ENCODE measurements at regions not wholly inside any gene's neighbourhood (a gene's known extent, or its start where the extent isn't known, plus 50 kb on each side); places are given as distances from the start of the nearest gene placed in this dataset.
A peak's percentile ranks its signal among the peaks of the same experiment; 100 is the strongest.

DNA sequence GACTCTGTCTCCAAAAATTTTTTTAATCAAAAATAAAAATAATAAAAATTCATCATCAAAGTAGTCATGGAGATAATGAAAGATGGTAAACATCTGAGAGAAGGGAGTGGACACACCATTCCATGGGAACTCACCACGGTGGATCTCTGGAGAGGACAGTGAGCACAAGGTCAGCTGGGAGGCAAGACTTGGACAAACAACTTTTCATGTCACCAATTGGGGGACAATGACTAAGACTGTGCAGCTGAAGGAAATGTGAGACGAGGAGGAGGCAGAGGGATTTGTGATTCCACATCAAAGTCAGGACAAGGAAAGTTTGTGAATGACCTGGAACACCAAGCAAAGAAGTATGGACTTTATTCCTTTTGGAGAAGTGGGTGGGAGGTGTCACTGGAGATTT is 121.0 kb upstream of the SH3BP4 start:
- DNase-seq (no peak), FAIRE-seq (no peak), ATAC-seq (no peak)
- intact Hi-C loops (cut with DNase I): no loop called here
- H3K27me3 ChIP-seq: no peaks in the 10 kb centered on the region
- H3K9me3 ChIP-seq: no peaks in the 10 kb centered on the region
- H3K36me3 ChIP-seq: no peaks in the 10 kb centered on the region
- H3K4me3 ChIP-seq: no peak overlapping the region
- H3K4me1 ChIP-seq: no peaks in the 10 kb centered on the region
- WGBS, 2 donors: 88 to 89% methylated on average over 2 of the region's 2 CpGs
- no peak overlapping the region for H3K27ac ChIP-seq
- TF ChIP-seq, protein P1, sequence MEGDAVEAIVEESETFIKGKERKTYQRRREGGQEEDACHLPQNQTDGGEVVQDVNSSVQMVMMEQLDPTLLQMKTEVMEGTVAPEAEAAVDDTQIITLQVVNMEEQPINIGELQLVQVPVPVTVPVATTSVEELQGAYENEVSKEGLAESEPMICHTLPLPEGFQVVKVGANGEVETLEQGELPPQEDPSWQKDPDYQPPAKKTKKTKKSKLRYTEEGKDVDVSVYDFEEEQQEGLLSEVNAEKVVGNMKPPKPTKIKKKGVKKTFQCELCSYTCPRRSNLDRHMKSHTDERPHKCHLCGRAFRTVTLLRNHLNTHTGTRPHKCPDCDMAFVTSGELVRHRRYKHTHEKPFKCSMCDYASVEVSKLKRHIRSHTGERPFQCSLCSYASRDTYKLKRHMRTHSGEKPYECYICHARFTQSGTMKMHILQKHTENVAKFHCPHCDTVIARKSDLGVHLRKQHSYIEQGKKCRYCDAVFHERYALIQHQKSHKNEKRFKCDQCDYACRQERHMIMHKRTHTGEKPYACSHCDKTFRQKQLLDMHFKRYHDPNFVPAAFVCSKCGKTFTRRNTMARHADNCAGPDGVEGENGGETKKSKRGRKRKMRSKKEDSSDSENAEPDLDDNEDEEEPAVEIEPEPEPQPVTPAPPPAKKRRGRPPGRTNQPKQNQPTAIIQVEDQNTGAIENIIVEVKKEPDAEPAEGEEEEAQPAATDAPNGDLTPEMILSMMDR (IDR thresholded peaks at IDR 0.05): no peak

DNA sequence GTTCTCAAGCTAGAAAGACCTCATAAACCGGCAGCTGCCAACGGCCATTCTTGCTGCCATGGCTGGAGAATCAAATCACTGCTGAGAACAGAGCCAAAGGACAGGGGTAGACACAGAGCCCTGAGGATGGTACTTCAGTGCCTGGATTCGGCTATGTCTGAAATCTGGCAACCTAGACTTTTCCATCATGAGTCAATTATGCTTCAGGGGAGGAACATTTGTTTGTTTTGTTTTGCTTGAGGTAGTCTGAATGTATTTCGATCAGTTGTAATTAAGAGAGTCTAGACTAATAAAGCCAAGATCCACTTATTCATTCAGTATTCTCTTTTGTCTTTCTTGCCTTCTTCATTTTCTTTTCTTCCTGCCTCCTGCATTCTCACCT is 122.8 kb upstream of the SH3BP4 start:
- DNase-seq (no peak), FAIRE-seq (no peak), ATAC-seq (no peak)
- 92% methylated on average over 4 of the region's 4 CpGs for WGBS, 2 donors
- Histone ChIP-seq H3K4me3 (no peak overlapping the region), H3K36me3 (no peaks in the 10 kb centered on the region), H3K4me1 (peaks cover 6 to 13% (median 8%) of the 10 kb centered on the region in 3 donors), H3K9me3 (no peaks in the 10 kb centered on the region), H3K27me3 (no peaks in the 10 kb centered on the region), H3K27ac (no peak overlapping the region)
- intact Hi-C loops (cut with DNase I): no loop called here
- TF ChIP-seq, protein P1 (IDR thresholded peaks at IDR 0.05): no peak

GRCh38 chr2:234828382-234829073 is 123.3 kb upstream of the SH3BP4 start:
- ATAC-seq: no peak
- WGBS, 2 donors: 93% methylated on average over 10 of the region's 10 CpGs
- H3K36me3 ChIP-seq: no peaks in the 10 kb centered on the region
- no peak for DNase-seq
- H3K27ac ChIP-seq: no peak overlapping the region
- no peaks in the 10 kb centered on the region for H3K27me3 ChIP-seq
- H3K4me3 ChIP-seq: no peak overlapping the region
- no peaks in the 10 kb centered on the region for H3K9me3 ChIP-seq
- FAIRE-seq: no peak
- intact Hi-C loops (cut with DNase I): no loop called here
- peaks cover 8 to 15% (median 11%) of the 10 kb centered on the region in 3 donors for H3K4me1 ChIP-seq
- TF ChIP-seq, protein P1 (IDR thresholded peaks at IDR 0.05): no peak

- DNase-seq: no peak
- Histone ChIP-seq H3K27ac (no peak overlapping the region), H3K4me3 (no peak overlapping the region), H3K4me1 (peaks cover 11 to 19% (median 12%) of the 10 kb centered on the region in 3 donors), H3K36me3 (no peaks in the 10 kb centered on the region), H3K9me3 (no peaks in the 10 kb centered on the region), H3K27me3 (no peaks in the 10 kb centered on the region)
- FAIRE-seq: no peak
- intact Hi-C loops (cut with DNase I): no loop called here
- 95 to 96% methylated on average over 2 of the region's 2 CpGs for WGBS, 2 donors
- TF ChIP-seq, protein P1 (IDR thresholded peaks at IDR 0.05): no peak
- peak in 1 of 4 donors; percentile 16 for ATAC-seq
Observed at GRCh38 chr2:234827096-234827860, 124.5 kb upstream of the SH3BP4 start.

DNA sequence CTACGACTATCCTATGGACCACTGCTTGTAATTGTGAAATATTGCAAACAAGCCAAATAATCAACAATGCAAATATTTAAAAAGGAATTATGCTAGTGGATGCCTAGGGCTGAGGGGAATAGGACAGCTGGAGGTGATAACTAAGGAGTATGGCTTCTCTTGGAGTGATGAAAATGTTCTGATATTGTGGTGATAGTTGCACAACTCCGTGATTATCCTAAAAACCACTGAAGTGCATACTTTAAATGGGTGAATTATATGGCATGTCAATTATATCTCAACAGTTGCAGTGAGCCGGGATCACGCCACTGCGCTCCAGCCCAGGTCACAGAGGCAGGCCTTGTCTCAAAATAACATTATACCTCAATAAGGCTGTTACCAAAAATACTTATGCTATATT is 125.1 kb upstream of the SH3BP4 start:
- intact Hi-C loops (cut with DNase I): no loop called here
- TF ChIP-seq, protein P1 (IDR thresholded peaks at IDR 0.05): no peak
- Histone ChIP-seq H3K36me3 (no peaks in the 10 kb centered on the region), H3K4me1 (peaks cover 11 to 19% (median 12%) of the 10 kb centered on the region in 3 donors), H3K9me3 (no peaks in the 10 kb centered on the region), H3K27me3 (no peaks in the 10 kb centered on the region), H3K4me3 (no peak overlapping the region), H3K27ac (no peak overlapping the region)
- DNase-seq (no peak), ATAC-seq (no peak), FAIRE-seq (no peak)
- WGBS, 2 donors: 81 to 83% methylated on average over 5 of the region's 5 CpGs

Data from pancreas (tissue), 10 donors.